A549 (cell line): ENCODE measurements at regions not wholly inside any gene's neighbourhood (a gene's known extent, or its start where the extent isn't known, plus 50 kb on each side); places are given as distances from the start of the nearest gene placed in this dataset.

Experiments
- ATAC-seq, 2 experiments: fragments of 200-7000 bp in 1 of 2; fragments of >200 bp in 1 of 2; cut with Nextera tagmentation in 1 of 2; cut with Tn5 transposase in 1 of 2; 3 replicates each; pipeline versions ENCODE4 v1.8.0 to v1.9.1; 2018 to 2020; ENCODE audit warnings: mild to moderate bottlenecking in 1 of 2, moderate library complexity in 1 of 2
- CTCF ChIA-PET: fragments of 300-600 bp; sonication (Branson Sonifier 250); formaldehyde crosslinking; extraction: SDS; loops from one replicate; lab custom pipeline; 2021; ENCODE audit warnings: antibody characterized with exemption, inconsistent platforms; lab: Yijun Ruan, JAX
- POLR2A ChIA-PET: fragments of 350-600 bp; formaldehyde crosslinking; extraction: SDS; loops from one replicate; lab custom pipeline; 2021; ENCODE audit warnings: antibody characterized with exemption, inconsistent platforms; lab: Yijun Ruan, JAX
- DNase-seq, 2 experiments: peaks; one replicate each; pipeline versions ENCODE4 v3.0.0 to v3.0.0-alpha.2; 2011 to 2016; ENCODE audit warnings: low read depth in 1 of 2, low spot score in 1 of 2
- FAIRE-seq: peaks from 2 replicates; lab custom pipeline; 2011; peaks lifted over from hg19 to GRCh38; lab: Jason Lieb, UNC
- H3K27ac ChIP-seq, 2 experiments: fragments of >200 bp; sonication (Bioruptor Twin); formaldehyde crosslinking; 3 replicates each; pipeline ENCODE4 v1.5.1; 2016 to 2017
- H3K4me1 ChIP-seq: fragments of >200 bp; sonication (Bioruptor Twin); formaldehyde crosslinking; 3 replicates; pipeline ENCODE4 v1.6.1; 2016
- H3K4me2 ChIP-seq: fragments of >200 bp; sonication (Bioruptor Twin); formaldehyde crosslinking; 3 replicates; pipeline ENCODE4 v1.6.1; 2016
- H3K4me3 ChIP-seq: fragments of >200 bp; sonication (Bioruptor Twin); formaldehyde crosslinking; 3 replicates; pipeline ENCODE4 v1.5.1; 2016
- H3K9me3 ChIP-seq: fragments of >200 bp; sonication (Bioruptor Twin); formaldehyde crosslinking; 3 replicates; pipeline ENCODE4 v1.6.1; 2016
- ATOH8 ChIP-seq: fragments of 250-450 bp; sonication (Bioruptor Pico); IDR thresholded peaks from 2 replicates; pipeline ENCODE4 v1.5.0; 2020; ENCODE audit warnings: low read depth, mild to moderate bottlenecking, moderate library complexity
- BCL3 ChIP-seq: fragments of >200 bp; sonication (Bioruptor Twin); formaldehyde crosslinking; IDR thresholded peaks from 3 replicates; pipeline ENCODE4 v1.6.1; 2016
- BHLHE40 ChIP-seq: IDR thresholded peaks from 2 replicates; pipeline ENCODE4 v1.6.1; 2012; ENCODE audit warnings: low read depth, low read length, inconsistent platforms
- CBX8 ChIP-seq: fragments of 200-600 bp; sonication (generic); IDR thresholded peaks from 2 replicates; pipeline ENCODE4 v1.6.1; 2016
- E2F6 ChIP-seq: IDR thresholded peaks from 2 replicates; pipeline ENCODE4 v1.6.1; 2012; ENCODE audit warnings: low read depth, borderline replicate concordance
- ELK1 ChIP-seq: fragments of 150-350 bp; IDR thresholded peaks from 2 replicates; pipeline ENCODE4 v1.6.1; 2014; ENCODE audit warnings: low read depth, mild to moderate bottlenecking, low read length
- EP300 ChIP-seq, 2 experiments: fragments of >200 bp; sonication (Bioruptor Twin); formaldehyde crosslinking; IDR thresholded peaks; 2 replicates in 1 of 2; 3 replicates in 1 of 2; pipeline ENCODE4 v1.6.1; 2016 to 2017
- ESRRA ChIP-seq: fragments of 150-350 bp; IDR thresholded peaks from 2 replicates; pipeline ENCODE4 v1.6.1; 2014; ENCODE audit warnings: mild to moderate bottlenecking, low read length, borderline replicate concordance
- FOSB ChIP-seq: fragments of 250-450 bp; sonication (Bioruptor Pico); IDR thresholded peaks from 2 replicates; pipeline ENCODE4 v1.5.0; 2020; ENCODE audit warnings: mild to moderate bottlenecking, moderate library complexity
- FOXS1 ChIP-seq: fragments of 250-450 bp; sonication (Bioruptor Pico); IDR thresholded peaks from 2 replicates; pipeline ENCODE4 v1.5.0; 2020; ENCODE audit warnings: mild to moderate bottlenecking, moderate library complexity
- GATA3 ChIP-seq: IDR thresholded peaks from 2 replicates; pipeline ENCODE4 v1.6.1; 2012; ENCODE audit warnings: borderline replicate concordance
- HDAC2 ChIP-seq: fragments of 200-600 bp; sonication (generic); IDR thresholded peaks from 2 replicates; pipeline ENCODE4 v1.6.1; 2016
- HOXA7 ChIP-seq: fragments of 250-450 bp; sonication (Bioruptor Pico); IDR thresholded peaks from 2 replicates; pipeline ENCODE4 v1.5.0; 2020; ENCODE audit warnings: mild to moderate bottlenecking, moderate library complexity
- HOXB13 ChIP-seq: fragments of 250-450 bp; sonication (Bioruptor Pico); IDR thresholded peaks from 2 replicates; pipeline ENCODE4 v1.5.0; 2020; ENCODE audit warnings: low read depth, mild to moderate bottlenecking, moderate library complexity
- HOXB5 ChIP-seq: fragments of 250-450 bp; sonication (Bioruptor Pico); IDR thresholded peaks from 2 replicates; pipeline ENCODE4 v1.5.0; 2020; ENCODE audit warnings: mild to moderate bottlenecking, moderate library complexity
- JUNB ChIP-seq: fragments of >200 bp; sonication (Bioruptor Twin); formaldehyde crosslinking; IDR thresholded peaks from 2 replicates; pipeline ENCODE4 v1.6.1; 2016
- KDM1A ChIP-seq: fragments of 200-600 bp; sonication (generic); IDR thresholded peaks from 2 replicates; pipeline ENCODE4 v1.6.1; 2016; ENCODE audit warnings: low read depth, mild to moderate bottlenecking
- MAZ ChIP-seq: fragments of 150-350 bp; IDR thresholded peaks from 2 replicates; pipeline ENCODE4 v1.6.1; 2014; ENCODE audit warnings: antibody characterized with exemption, low read depth, low read length, borderline replicate concordance
- MYC ChIP-seq: IDR thresholded peaks from 2 replicates; pipeline ENCODE4 v1.6.1; 2012; ENCODE audit warnings: mild to moderate bottlenecking, inconsistent platforms, low read length, improper control_type of control experiment, borderline replicate concordance
- NPAS2 ChIP-seq: fragments of 250-450 bp; sonication (Bioruptor Pico); IDR thresholded peaks from 2 replicates; pipeline ENCODE4 v1.8.0; 2022; ENCODE audit warnings: mild to moderate bottlenecking, moderate library complexity, borderline replicate concordance
- POLR2AphosphoS2 ChIP-seq: conservative IDR thresholded peaks from 2 replicates; pipeline ENCODE4 v1.6.1; 2012; ENCODE audit warnings: low read length, improper control_type of control experiment, inconsistent platforms
- RAD21 ChIP-seq, 2 experiments: fragments of >200 bp in 1 of 2; sonication (Bioruptor Twin) in 1 of 2; formaldehyde crosslinking in 1 of 2; IDR thresholded peaks in 1 of 2; conservative IDR thresholded peaks in 1 of 2; 2 replicates in 1 of 2; 3 replicates in 1 of 2; pipeline ENCODE4 v1.6.1; 2012 to 2018; ENCODE audit warnings: inconsistent platforms in 1 of 2
- RARB ChIP-seq: fragments of 250-450 bp; sonication (Bioruptor Pico); IDR thresholded peaks from 2 replicates; pipeline ENCODE4 v1.8.0; 2021; ENCODE audit warnings: mild to moderate bottlenecking, moderate library complexity
- RCOR1 ChIP-seq: fragments of 150-350 bp; IDR thresholded peaks from 2 replicates; pipeline ENCODE4 v1.6.1; 2014; ENCODE audit warnings: antibody characterized with exemption, low read length, low read depth
- ZC3H11A ChIP-seq: fragments of 450-650 bp; IDR thresholded peaks from 2 replicates; pipeline ENCODE4 v1.6.1; 2014; ENCODE audit warnings: antibody characterized with exemption, mild to moderate bottlenecking
- ZNF302 ChIP-seq: fragments of 250-450 bp; sonication (Bioruptor Pico); IDR thresholded peaks from 2 replicates; pipeline ENCODE4 v1.9.0; 2021; ENCODE audit warnings: inconsistent platforms, mild to moderate bottlenecking, moderate library complexity
- ZSCAN20 ChIP-seq: fragments of 250-450 bp; sonication (Bioruptor Pico); IDR thresholded peaks from 2 replicates; pipeline ENCODE4 v1.8.0; 2022; ENCODE audit warnings: mild to moderate bottlenecking, moderate library complexity
- WGBS: methylation state at CpG from one replicate; pipeline ENCODE4 v1.1.6; 2017; ENCODE audit errors: missing lambda C conversion rate; 5-methylcytosine and 5-hydroxymethylcytosine counted together

- no peak for TF ChIP-seq ZSCAN20 (CRISPR knock-in tag)
- TF ChIP-seq GATA3 = no peak
- TF ChIP-seq BHLHE40 = no peak
- TF ChIP-seq HOXB5 (CRISPR knock-in tag) = no peak
- TF ChIP-seq MAZ = no peak
- no peak for TF ChIP-seq RAD21 (conservative IDR thresholded peaks at IDR 0.05 in 1 of 2, IDR thresholded peaks at IDR 0.05 in 1 of 2)
- TF ChIP-seq FOXS1 = no peak
Measured at GRCh38 chr14:58798173-58798572, 160.4 kb downstream of the DACT1 start (continued).

GRCh38 chr14:58801086-58801485 is 163.3 kb downstream of the DACT1 start:
- CTCF ChIA-PET = no interaction called here
- FAIRE-seq (no peak), DNase-seq (no peak), ATAC-seq (no peak)
- H3K27ac ChIP-seq = no peak overlapping the region
- no peak for TF ChIP-seq MYC
- TF ChIP-seq E2F6 = no peak
- no peak for TF ChIP-seq HOXB13 (CRISPR knock-in tag)
- TF ChIP-seq RARB (CRISPR knock-in tag) = no peak
- no peak for TF ChIP-seq ATOH8
- no peak for TF ChIP-seq HOXA7 (CRISPR knock-in tag)
- TF ChIP-seq GATA3 = no peak
- TF ChIP-seq POLR2AphosphoS2 = no peak
- H3K9me3 ChIP-seq = peaks cover 5% of the 10 kb centered on the region; the same call in 1 of the 3 replicates
- H3K4me2 ChIP-seq = no peak overlapping the region
- H3K4me3 ChIP-seq = no peak overlapping the region
- POLR2A ChIA-PET = no interaction called here
- peaks cover 11% of the 10 kb centered on the region for H3K4me1 ChIP-seq

- ChIA-PET POLR2A (interaction anchor here (0.7 kb wide), 1 partner anchor 168 kb away, joined by 5 read pairs; no protein-coding TSS in a partner anchor), CTCF (interaction anchor here (1.0 to 1.1 kb wide), 2 partner anchors 32 to 166 kb away, joined by 3 to 4 read pairs; no protein-coding TSS in a partner anchor)
- no peak overlapping the region for H3K4me2 ChIP-seq
- 82% methylated on average over 4 of the region's 4 CpGs for WGBS
- no peak overlapping the region for H3K27ac ChIP-seq
- no peak for FAIRE-seq
- no peak for DNase-seq
- peaks cover 5% of the 10 kb centered on the region; the same call in 1 of the 3 replicates for H3K9me3 ChIP-seq
- H3K4me3 ChIP-seq = no peak overlapping the region
- TF ChIP-seq ZSCAN20 (CRISPR knock-in tag) = no peak
- no peak for TF ChIP-seq ELK1
- TF ChIP-seq HDAC2 = no peak
- TF ChIP-seq KDM1A = no peak
- no peak for ATAC-seq
- peaks cover 22% of the 10 kb centered on the region; the same call in 2 of the 3 replicates for H3K4me1 ChIP-seq
Measured at GRCh38 chr14:58805057-58805456, 167.3 kb downstream of the DACT1 start.

- ChIA-PET POLR2A (no interaction called here), CTCF (interaction anchor here (1.0 to 1.6 kb wide), 4 partner anchors 11 to 167 kb away, joined by 3 to 4 read pairs (median 4); no protein-coding TSS in a partner anchor)
- H3K4me3 ChIP-seq = no peak overlapping the region
- no peak overlapping the region for H3K4me2 ChIP-seq
- WGBS = 32% methylated on average over 6 of the region's 6 CpGs
- H3K9me3 ChIP-seq = peaks cover 5% of the 10 kb centered on the region; the same call in 1 of the 3 replicates
- FAIRE-seq = no peak
- DNase-seq = no peak
- no peak overlapping the region for H3K27ac ChIP-seq
- no peak for ATAC-seq
- H3K4me1 ChIP-seq = peaks cover 22% of the 10 kb centered on the region; the same call in 2 of the 3 replicates
- TF ChIP-seq CBX8 = no peak
- TF ChIP-seq MAZ = no peak
- no peak for TF ChIP-seq NPAS2
- TF ChIP-seq JUNB = no peak
- no peak for TF ChIP-seq ESRRA
- TF ChIP-seq RAD21 (conservative IDR thresholded peaks at IDR 0.05 in 1 of 2, IDR thresholded peaks at IDR 0.05 in 1 of 2) = no peak
- no peak for TF ChIP-seq ZC3H11A
- no peak for TF ChIP-seq RCOR1
- TF ChIP-seq KDM1A = no peak
- TF ChIP-seq ZSCAN20 (CRISPR knock-in tag) = no peak
- TF ChIP-seq EP300 (IDR thresholded peaks at IDR 0.05) = no peak
- TF ChIP-seq ZNF302 (CRISPR knock-in tag) = no peak
- TF ChIP-seq ELK1 = no peak
- TF ChIP-seq HOXB5 (CRISPR knock-in tag) = no peak
- TF ChIP-seq FOSB = no peak
- no peak for TF ChIP-seq BHLHE40
- TF ChIP-seq BCL3 = no peak
Measured at GRCh38 chr14:58805605-58806409, 168.0 kb downstream of the DACT1 start.
